OCI-LY7 (cell line): ENCODE measurements at regions not wholly inside any gene's neighbourhood (a gene's known extent, or its start where the extent isn't known, plus 50 kb on each side); places are given as distances from the start of the nearest gene placed in this dataset.

ENCODE experiments used
- EZH2phosphoT487 ChIP-seq: fragments of 200-600 bp; sonication (generic); IDR thresholded peaks from 2 replicates; pipeline ENCODE4 v1.6.1; 2018; ENCODE audit warnings: low read depth, borderline replicate concordance, mild to moderate bottlenecking, mixed run types, antibody characterized with exemption, low read length, moderate library complexity, mixed read lengths
- TF ChIP-seq, protein P1 (sequence below): fragments of 200-600 bp; sonication (generic); conservative IDR thresholded peaks from 2 replicates; pipeline ENCODE4 v1.5.1; 2014; ENCODE audit warnings: mild to moderate bottlenecking, antibody characterized with exemption, low read length, moderate library complexity, mixed read lengths

DNA sequence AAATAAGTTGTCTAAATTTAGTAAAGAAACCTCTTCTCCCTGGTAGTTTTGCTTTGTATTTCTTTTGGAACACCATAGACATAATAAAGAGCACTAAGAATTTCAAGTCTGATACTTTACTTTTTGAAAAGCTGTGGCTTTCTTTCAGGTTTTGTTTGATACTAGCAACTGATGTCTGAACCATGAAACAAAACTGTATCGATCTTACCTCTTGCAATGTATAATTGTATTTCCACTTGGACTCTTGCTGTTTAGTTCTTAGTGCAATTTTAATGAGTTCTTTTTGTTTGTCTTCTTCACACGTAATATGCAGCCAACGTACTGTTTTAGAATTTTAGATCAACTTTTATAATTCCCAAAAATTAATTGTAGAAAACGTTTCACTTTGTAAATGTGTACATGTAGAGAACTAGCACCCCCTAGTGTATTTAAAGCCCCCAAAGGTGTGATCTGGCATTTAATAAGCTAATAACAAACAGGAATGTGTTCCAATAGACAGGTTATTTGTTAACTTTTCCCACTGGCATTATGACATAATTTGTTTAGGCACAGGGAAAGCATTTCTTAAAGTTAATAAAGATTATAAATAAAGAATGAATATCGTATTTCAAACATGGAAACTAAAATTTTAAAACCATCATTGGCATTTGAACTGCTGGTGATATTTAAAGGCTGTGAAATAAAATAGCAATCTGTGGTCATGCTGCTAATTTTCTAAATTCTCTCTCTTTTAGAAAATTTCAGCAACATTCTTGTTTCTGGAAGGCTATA, 289.1 kb upstream of the DNAJC19 start:
- TF ChIP-seq, protein P1, sequence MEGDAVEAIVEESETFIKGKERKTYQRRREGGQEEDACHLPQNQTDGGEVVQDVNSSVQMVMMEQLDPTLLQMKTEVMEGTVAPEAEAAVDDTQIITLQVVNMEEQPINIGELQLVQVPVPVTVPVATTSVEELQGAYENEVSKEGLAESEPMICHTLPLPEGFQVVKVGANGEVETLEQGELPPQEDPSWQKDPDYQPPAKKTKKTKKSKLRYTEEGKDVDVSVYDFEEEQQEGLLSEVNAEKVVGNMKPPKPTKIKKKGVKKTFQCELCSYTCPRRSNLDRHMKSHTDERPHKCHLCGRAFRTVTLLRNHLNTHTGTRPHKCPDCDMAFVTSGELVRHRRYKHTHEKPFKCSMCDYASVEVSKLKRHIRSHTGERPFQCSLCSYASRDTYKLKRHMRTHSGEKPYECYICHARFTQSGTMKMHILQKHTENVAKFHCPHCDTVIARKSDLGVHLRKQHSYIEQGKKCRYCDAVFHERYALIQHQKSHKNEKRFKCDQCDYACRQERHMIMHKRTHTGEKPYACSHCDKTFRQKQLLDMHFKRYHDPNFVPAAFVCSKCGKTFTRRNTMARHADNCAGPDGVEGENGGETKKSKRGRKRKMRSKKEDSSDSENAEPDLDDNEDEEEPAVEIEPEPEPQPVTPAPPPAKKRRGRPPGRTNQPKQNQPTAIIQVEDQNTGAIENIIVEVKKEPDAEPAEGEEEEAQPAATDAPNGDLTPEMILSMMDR = peak; percentile 82
- TF ChIP-seq EZH2phosphoT487 = no peak
